HG03354 (cell line): ENCODE measurements at regions not wholly inside any gene's neighbourhood (a gene's known extent, or its start where the extent isn't known, plus 50 kb on each side); places are given as distances from the start of the nearest gene placed in this dataset.

ENCODE experiments used
- ATAC-seq: cut with Tn5 transposase; IDR thresholded peaks from one replicate; pipeline ENCODE4 v1.9.1; 2021; ENCODE audit warnings: mild to moderate bottlenecking; ENCODE audit not compliant: unreplicated experiment, poor library complexity, severe bottlenecking

DNA sequence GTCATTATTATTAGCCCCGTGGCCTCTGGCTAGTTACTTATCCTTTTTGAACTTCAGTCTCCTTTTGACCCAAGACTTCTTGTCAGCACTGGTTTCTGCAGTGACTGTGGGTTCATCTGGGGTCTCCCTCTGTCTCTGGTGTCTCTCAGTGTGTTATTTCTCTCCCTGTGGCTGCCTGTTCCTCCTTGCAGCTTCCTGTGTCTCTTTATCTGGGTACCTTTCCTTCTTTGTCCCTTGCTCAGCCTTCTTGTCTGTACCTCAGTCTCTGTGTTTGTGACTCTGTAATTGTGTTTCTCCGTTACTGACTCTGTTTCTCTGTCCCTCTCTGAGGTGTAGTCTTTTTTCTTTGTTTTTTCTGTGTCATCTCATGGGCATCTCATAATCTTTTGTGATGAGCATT, 102.6 kb upstream of the CDH11 start:
- no peak for ATAC-seq

- ATAC-seq, result no peak
Measured at GRCh38 chr16:65223335-65223734, 101.5 kb upstream of the CDH11 start.

DNA sequence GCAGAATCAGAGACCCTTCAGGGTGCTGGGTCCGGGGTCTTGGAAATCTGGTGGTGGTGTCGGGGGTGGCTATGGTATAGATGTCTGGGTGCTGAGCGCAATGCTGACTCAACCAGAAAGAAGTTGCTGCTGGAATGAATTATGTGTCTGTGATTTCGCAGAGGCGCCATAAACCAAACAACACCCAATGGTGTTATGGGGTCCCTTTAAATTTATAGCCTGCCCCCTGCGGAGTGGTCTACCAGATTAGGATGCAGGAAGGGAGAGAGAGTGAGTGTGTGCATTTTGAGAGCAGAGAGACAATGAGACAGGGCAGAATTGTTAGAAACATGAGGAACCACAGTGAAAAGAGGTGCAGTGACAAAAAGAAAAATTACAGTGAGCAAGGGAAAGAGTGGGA, 100.7 kb upstream of the CDH11 start:
- ATAC-seq, result no peak

GRCh38 chr16:65222049-65222448, 100.2 kb upstream of the CDH11 start:
- ATAC-seq, result no peak

- ATAC-seq, result no peak
Measured at GRCh38 chr16:65219786-65220185, 97.9 kb upstream of the CDH11 start.

DNA sequence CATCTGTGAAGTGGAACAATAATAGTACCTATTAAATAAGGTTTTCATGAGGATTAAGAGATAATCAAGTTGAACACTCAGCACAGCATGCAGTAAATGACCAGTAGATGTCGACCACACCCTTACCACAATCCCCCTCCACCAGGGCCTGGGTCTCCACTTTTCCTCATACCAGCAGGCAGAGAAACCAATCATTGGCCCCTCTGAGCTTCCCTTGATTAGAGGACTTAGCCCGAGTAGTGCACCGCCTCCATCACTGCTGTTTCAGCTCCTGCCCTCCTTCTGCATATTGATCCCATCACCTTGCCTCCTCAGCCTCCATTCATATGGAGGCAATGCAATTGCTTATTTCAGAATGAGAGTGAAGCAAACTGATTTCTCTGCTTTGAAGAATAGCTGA, 96.5 kb upstream of the CDH11 start:
- no peak for ATAC-seq

DNA sequence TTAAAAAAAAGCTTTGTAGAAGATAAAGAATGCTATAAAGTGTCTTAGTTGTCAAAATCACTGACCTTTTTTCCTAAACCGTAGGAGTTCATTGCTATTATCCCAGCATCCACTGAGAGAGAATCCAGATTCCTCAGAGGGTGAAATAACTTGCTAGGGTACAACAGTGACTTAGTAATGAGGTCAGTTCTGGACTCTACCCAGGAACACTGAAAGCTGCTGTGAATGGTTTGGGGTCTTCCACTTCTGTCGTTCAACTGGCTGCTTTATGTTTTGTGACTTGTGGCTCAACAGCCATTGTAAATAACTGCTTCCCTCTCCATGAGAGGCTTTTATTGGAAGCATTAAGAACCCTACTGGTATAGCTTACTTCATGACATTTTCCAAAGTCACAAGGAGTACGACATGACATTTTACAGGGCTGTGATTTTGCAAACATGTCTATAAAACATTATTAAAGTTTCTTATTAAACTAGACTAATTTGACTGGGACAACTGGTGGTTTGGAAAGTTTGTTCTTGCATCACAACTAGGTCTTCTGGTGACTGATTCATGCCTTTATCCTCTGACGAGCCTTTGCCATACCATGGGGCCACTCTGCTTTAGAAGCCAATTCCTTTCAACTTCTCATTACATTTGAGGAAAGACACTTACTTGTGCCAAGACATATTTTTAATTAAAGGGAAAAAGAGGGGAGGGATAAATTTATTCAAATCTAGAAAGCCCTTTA, 92.2 kb upstream of the CDH11 start:
- no peak for ATAC-seq

DNA sequence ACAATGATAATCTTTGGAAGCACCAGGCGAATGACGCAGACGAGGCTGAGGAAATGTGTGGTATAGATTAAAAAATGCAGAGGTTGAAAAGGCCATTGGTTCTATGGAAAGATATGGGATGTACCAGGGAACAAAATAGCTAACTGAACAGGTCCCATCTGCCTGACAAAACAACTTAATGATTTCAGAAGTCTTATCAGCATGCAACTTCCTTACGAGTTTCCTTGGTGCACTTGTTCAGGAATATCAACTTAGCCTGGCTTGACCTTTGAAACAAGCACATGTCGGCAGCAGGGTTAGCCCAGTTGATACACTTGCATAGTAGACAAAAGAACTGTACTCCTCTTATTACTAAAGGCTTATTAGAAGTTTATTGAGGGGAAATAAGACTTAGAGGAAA, 90.9 kb upstream of the CDH11 start:
- no peak for ATAC-seq

DNA sequence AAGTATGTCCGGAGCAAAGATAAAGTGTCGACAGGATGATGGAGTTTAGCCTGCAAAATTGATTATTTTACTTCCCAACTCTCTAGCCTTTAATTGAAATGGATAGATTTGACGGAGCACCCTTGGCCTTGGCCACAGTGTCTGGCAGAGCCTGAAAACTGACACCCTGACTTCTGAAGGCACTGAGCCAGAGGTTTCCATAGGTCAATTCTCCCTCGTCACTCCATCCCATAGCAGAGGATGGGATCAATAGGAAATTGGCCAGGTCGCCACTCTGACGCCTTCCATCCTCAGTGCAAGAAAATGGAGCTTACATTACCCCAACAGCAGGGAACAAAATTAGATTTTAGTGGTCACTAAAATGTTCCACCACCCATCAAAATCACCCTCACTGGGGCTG, 90.4 kb upstream of the CDH11 start:
- no peak for ATAC-seq

DNA sequence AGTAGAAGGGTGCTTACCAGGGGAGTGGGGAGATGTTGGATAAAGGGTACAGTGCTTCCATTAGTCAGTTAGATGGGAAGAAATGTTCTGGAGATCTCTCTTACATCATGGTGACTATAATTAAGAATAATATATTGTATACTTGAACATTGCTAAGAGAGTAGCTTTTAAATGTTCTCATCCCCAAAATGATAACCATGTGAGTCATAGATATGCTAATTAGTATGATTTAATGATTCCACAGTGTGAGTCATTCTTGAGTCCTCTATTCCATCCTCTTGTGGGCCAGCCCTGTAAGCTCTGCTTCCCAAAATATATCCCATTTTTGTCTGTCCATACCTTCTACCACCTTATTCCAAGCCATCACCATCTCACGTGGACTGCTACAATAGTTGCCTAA, 80.6 kb upstream of the CDH11 start:
- no peak for ATAC-seq

GRCh38 chr16:65201511-65201910, 79.6 kb upstream of the CDH11 start:
- ATAC-seq, result no peak

GRCh38 chr16:65200857-65201256, 79.0 kb upstream of the CDH11 start:
- no peak for ATAC-seq

DNA sequence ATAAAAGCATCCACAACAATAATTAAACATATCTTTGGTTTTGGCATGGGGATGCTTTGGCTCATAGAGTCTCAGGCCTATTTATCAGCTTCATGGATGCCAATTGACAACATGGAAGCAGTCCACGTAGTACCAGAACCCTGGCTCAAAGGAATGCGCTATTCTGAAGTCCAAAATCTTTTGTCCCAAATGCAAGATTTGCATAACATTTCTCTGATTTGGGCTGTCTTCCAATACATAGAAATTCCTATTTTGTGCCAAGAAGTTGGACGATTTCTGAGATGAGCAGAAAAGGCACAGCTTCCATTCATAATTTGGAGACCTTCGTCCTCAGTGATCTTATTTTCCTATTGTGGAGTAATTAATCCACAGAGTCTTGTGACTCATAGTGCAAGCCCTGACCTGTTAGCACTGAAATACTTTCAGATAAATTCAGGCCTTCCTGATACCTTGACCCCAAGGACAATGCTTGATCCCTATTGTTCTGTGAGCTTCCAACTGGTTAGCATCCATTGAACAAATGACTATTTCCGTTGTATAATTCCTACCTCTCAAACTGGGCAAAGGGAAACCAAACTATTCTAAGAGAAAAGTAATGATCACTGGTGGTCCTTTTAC, 78.4 kb upstream of the CDH11 start:
- ATAC-seq, result no peak

DNA sequence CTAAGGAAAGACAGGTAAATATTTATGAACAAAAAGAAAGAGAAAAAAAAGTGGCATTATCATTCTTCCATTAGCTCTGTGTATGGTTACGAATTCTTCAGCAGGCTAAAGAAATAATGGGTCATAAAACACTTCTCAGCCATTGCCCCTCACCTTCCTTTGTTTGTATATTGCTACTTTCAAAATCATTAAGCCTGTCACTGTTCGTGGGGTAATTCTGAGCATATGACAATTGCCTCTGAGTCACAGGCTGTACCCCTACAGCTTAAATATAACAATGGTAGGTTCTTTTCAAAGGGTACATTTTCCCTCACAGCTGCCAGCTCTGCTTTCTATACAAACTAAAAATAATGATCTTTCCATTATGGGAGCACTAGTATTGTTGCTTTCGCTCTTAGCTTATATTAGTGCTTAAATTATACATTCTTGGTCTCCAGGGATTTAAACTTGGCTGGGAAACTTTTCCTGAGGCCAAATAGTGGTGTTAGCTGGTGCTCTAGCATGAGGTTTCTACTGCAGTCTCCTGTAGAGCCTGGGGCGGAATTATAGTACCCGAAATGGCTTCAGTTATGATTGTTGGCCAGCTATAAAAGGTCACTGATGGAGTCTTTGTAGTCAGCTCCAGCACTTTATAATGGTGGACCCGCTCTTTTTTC, 74.7 kb upstream of the CDH11 start:
- no peak for ATAC-seq

DNA sequence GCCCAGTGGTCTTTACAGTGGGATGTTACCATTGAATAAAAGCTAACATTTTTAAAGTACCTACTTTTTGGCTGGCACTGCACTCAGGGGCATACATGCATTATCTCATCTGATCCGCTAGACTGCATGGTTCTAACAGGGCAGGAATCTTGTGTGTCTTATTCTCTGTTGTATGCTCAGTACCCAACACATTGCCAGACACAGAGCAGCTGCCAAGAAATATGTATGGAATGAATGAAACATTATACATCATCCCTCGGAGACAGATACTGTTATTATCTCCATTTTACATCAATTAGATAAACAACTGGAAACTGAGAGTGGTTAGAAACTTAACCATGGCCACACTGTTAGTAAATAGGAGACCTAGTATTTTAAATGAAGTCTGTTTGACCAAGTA, 74.1 kb upstream of the CDH11 start:
- no peak for ATAC-seq

- no peak for ATAC-seq
Measured at GRCh38 chr16:65185241-65185778, 63.4 kb upstream of the CDH11 start.

GRCh38 chr16:65181071-65181561, 59.3 kb upstream of the CDH11 start:
- no peak for ATAC-seq

DNA sequence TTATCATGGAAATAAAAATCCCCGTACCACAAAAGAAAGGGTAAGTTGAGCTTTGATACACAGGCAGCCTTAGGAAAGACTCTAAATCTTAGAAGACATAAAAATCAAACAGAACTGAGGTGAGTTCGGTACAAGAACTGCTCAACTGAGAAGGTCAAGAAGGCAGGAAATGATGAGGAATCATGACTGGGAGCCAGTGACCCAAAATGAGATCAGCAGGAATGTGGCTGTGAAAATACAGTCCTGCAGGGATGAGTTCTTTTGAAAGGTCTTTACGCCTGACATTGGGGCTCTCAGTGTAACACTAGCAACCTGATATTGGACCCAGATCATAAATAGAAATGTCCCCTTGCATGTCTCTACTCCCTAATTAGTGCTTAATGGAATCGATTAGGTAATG, 56.3 kb upstream of the CDH11 start:
- ATAC-seq, result no peak

GRCh38 chr16:65176603-65177002, 54.7 kb upstream of the CDH11 start:
- ATAC-seq, result no peak

DNA sequence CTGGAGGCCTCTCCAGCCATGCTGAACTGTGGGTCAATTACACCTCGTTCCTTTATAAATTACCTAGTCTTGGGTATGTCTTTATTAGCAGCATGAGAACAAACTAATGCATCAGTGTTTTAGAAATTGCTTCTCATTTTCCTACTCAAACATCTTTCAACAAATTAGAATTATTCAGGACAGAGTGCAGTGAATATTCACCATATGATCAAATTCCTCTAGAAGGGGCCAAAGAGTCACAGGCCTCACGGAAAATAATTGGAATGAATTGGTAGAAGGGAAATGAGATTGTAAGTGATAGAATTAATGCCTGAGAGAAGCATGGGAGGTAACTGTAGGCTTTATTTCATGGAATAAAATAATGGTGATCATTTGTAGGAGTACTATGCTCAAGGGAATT, 50.5 kb upstream of the CDH11 start:
- no peak for ATAC-seq
